GM23248 (cell line): ENCODE measurements at regions not wholly inside any gene's neighbourhood (a gene's known extent, or its start where the extent isn't known, plus 50 kb on each side); places are given as distances from the start of the nearest gene placed in this dataset.

Source experiments
- EZH2 ChIP-seq: fragments of 200-600 bp; sonication (generic); IDR thresholded peaks from 2 replicates; pipeline ENCODE4 v1.6.1; 2018; ENCODE audit warnings: antibody characterized with exemption, mild to moderate bottlenecking; ENCODE audit not compliant: insufficient read depth, poor library complexity, severe bottlenecking
- EZH2phosphoT487 ChIP-seq: fragments of 200-600 bp; sonication (generic); IDR thresholded peaks from 2 replicates; pipeline ENCODE4 v1.6.1; 2018; ENCODE audit warnings: antibody characterized with exemption, moderate library complexity, mild to moderate bottlenecking, low read depth; ENCODE audit not compliant: insufficient read depth

DNA sequence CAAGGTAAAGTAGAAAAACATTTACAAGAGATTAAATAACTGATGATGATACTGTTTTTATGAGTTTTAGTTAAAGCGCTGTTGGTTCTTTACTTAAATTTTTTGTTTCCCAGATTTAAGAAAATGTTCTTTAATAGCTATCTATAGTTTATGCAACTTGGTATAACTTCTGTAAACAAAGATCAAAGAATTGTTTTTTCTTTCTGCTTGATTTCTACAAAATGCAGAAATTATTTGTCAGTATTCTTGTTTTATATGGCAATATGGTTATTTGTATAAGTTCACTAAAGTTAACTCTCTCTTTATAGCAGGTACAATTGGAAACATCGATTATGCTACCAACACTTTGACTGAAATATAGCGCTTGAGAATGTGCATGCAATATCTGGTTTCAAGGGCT is 2465.1 kb upstream of the PCDH20 start:
- no peak for TF ChIP-seq EZH2phosphoT487
- TF ChIP-seq EZH2: no peak
